CD4-positive, alpha-beta T cell (primary cell): ENCODE measurements at regions not wholly inside any gene's neighbourhood (a gene's known extent, or its start where the extent isn't known, plus 50 kb on each side); places are given as distances from the start of the nearest gene placed in this dataset.
A peak's percentile ranks its signal among the peaks of the same experiment; 100 is the strongest.

Experiments used
- ATAC-seq: fragments of 200-7000 bp; cut with Tn5 transposase; one replicate; pipeline ENCODE4 v1.10.0; 2022; ENCODE audit warnings: mild to moderate bottlenecking; ENCODE audit not compliant: poor library complexity
- CTCF ChIA-PET: fragments of 350-600 bp; sonication (Branson Sonifier 250); formaldehyde crosslinking; loops from one replicate; lab custom pipeline; 2021; ENCODE audit warnings: antibody characterized with exemption, inconsistent platforms; lab: Charles Lee
- POLR2A ChIA-PET: fragments of 350-600 bp; sonication (Branson Sonifier 250); formaldehyde crosslinking; loops from one replicate; lab custom pipeline; 2021; ENCODE audit warnings: antibody characterized with exemption, inconsistent platforms; lab: Charles Lee
- DNase-seq, 14 experiments: peaks; one replicate each; pipeline ENCODE4 v3.0.0-alpha.2; 2013 to 2020; ENCODE audit warnings: mixed read lengths in 2 of 14
- H3K27ac ChIP-seq, 2 donors: one replicate each; pipeline versions ENCODE4 v1.5.1 to v1.7.0; 2013; ENCODE audit warnings: low read length in 2 of 2, low read depth in 1 of 2, mild to moderate bottlenecking in 1 of 2
- H3K27me3 ChIP-seq, 2 experiments: 1 replicate in 1 of 2; 2 replicates in 1 of 2; pipeline versions ENCODE4 v1.6.1 to v1.7.0; 2013; ENCODE audit warnings: low read length in 2 of 2, control low read depth in 1 of 2, mild to moderate bottlenecking in 1 of 2, moderate library complexity in 1 of 2; ENCODE audit not compliant: insufficient read depth in 2 of 2, control insufficient read depth in 1 of 2
- H3K36me3 ChIP-seq: one replicate; pipeline ENCODE4 v1.6.1; 2013; ENCODE audit warnings: low read length, control low read depth; ENCODE audit not compliant: insufficient read depth
- H3K4me1 ChIP-seq: one replicate; pipeline ENCODE4 v1.6.1; 2013; ENCODE audit warnings: low read length, control low read depth; ENCODE audit not compliant: insufficient read depth
- H3K4me3 ChIP-seq: one replicate; pipeline ENCODE4 v1.5.1; 2013; ENCODE audit warnings: mild to moderate bottlenecking, low read length, moderate library complexity
- H3K9me3 ChIP-seq, 2 experiments: 1 replicate in 1 of 2; 2 replicates in 1 of 2; pipeline versions ENCODE4 v1.6.1 to v1.7.0; 2013; ENCODE audit warnings: low read length in 2 of 2, mild to moderate bottlenecking in 2 of 2, control low read depth in 1 of 2, moderate library complexity in 1 of 2; ENCODE audit not compliant: control insufficient read depth in 1 of 2, insufficient read depth in 1 of 2
- H3K27ac Mint-ChIP-seq: one replicate; pipeline ENCODE4 v1.8.0; 2020; ENCODE audit warnings: mixed read lengths
- H3K27me3 Mint-ChIP-seq: one replicate; pipeline ENCODE4 v1.8.0; 2021; ENCODE audit warnings: mixed read lengths
- H3K36me3 Mint-ChIP-seq: one replicate; pipeline ENCODE4 v1.8.0; 2021; ENCODE audit warnings: low read depth, mixed read lengths
- H3K4me1 Mint-ChIP-seq: one replicate; pipeline ENCODE4 v1.8.0; 2021; ENCODE audit warnings: low read depth, mixed read lengths
- H3K4me3 Mint-ChIP-seq: one replicate; pipeline ENCODE4 v1.8.0; 2020; ENCODE audit warnings: mild to moderate bottlenecking, mixed read lengths
- H3K9me3 Mint-ChIP-seq: one replicate; pipeline ENCODE4 v1.8.0; 2020; ENCODE audit warnings: mixed read lengths
- intact Hi-C, 2 experiments: fragments of 100-400 bp; cut with DNase I in 1 of 2; cut with micrococcal nuclease in 1 of 2; formaldehyde crosslinking; loops; one replicate each; pipeline versions ENCODE4 v1.15.1 to v1.9.0; 2023 to 2025; cut with DNase I, micrococcal nuclease
- TF ChIP-seq, protein P1 (sequence below): fragments of 200-600 bp; IDR thresholded peaks from one replicate; pipeline ENCODE4 v1.8.0; 2022; ENCODE audit warnings: antibody characterized with exemption, mild to moderate bottlenecking

- Histone ChIP-seq H3K4me1 (no peaks in the 10 kb centered on the region), H3K27ac (no peak overlapping the region), H3K4me3 (no peak overlapping the region), H3K27me3 (no peaks in the 10 kb centered on the region), H3K9me3 (no peaks in the 10 kb centered on the region), H3K36me3 (no peaks in the 10 kb centered on the region)
- POLR2A ChIA-PET = no interaction called here
- TF ChIP-seq, protein P1, sequence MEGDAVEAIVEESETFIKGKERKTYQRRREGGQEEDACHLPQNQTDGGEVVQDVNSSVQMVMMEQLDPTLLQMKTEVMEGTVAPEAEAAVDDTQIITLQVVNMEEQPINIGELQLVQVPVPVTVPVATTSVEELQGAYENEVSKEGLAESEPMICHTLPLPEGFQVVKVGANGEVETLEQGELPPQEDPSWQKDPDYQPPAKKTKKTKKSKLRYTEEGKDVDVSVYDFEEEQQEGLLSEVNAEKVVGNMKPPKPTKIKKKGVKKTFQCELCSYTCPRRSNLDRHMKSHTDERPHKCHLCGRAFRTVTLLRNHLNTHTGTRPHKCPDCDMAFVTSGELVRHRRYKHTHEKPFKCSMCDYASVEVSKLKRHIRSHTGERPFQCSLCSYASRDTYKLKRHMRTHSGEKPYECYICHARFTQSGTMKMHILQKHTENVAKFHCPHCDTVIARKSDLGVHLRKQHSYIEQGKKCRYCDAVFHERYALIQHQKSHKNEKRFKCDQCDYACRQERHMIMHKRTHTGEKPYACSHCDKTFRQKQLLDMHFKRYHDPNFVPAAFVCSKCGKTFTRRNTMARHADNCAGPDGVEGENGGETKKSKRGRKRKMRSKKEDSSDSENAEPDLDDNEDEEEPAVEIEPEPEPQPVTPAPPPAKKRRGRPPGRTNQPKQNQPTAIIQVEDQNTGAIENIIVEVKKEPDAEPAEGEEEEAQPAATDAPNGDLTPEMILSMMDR = no peak
- Mint-ChIP-seq H3K9me3 (no peaks in the 10 kb centered on the region), H3K4me1 (no peaks in the 10 kb centered on the region), H3K4me3 (no peak overlapping the region), H3K27ac (no peak overlapping the region), H3K36me3 (no peaks in the 10 kb centered on the region), H3K27me3 (no peaks in the 10 kb centered on the region)
- no peak for DNase-seq
- ATAC-seq = no peak
- CTCF ChIA-PET = no interaction called here
- intact Hi-C loops = no loop called here
These were observed 290.5 kb upstream of the ZSWIM2 start for GRCh38 chr2:187139469-187139868.

- ATAC-seq (no peak), DNase-seq (peak in 2 of 14 experiments; percentile 1 to 11)
- Mint-ChIP-seq H3K4me1 (no peaks in the 10 kb centered on the region), H3K27me3 (no peaks in the 10 kb centered on the region), H3K9me3 (no peaks in the 10 kb centered on the region), H3K36me3 (no peaks in the 10 kb centered on the region), H3K27ac (no peak overlapping the region), H3K4me3 (no peak overlapping the region)
- intact Hi-C loops = no loop called here
- Histone ChIP-seq H3K4me1 (no peaks in the 10 kb centered on the region), H3K27me3 (no peaks in the 10 kb centered on the region), H3K9me3 (no peaks in the 10 kb centered on the region), H3K4me3 (no peak overlapping the region), H3K27ac (no peak overlapping the region), H3K36me3 (no peaks in the 10 kb centered on the region)
- CTCF ChIA-PET = interaction anchor here (0.6 kb wide), 2 partner anchors 9 to 15 kb away, joined by 3 read pairs; no protein-coding TSS in a partner anchor
- TF ChIP-seq, protein P1 = no peak
- POLR2A ChIA-PET = no interaction called here
These were observed 289.3 kb upstream of the ZSWIM2 start for GRCh38 chr2:187138265-187138664.

- Histone ChIP-seq H3K4me1 (no peaks in the 10 kb centered on the region), H3K36me3 (no peaks in the 10 kb centered on the region), H3K27ac (no peak overlapping the region), H3K4me3 (no peak overlapping the region), H3K27me3 (no peaks in the 10 kb centered on the region), H3K9me3 (no peaks in the 10 kb centered on the region)
- CTCF ChIA-PET = no interaction called here
- Mint-ChIP-seq H3K27ac (no peak overlapping the region), H3K4me1 (no peaks in the 10 kb centered on the region), H3K4me3 (no peak overlapping the region), H3K36me3 (no peaks in the 10 kb centered on the region), H3K9me3 (no peaks in the 10 kb centered on the region), H3K27me3 (no peaks in the 10 kb centered on the region)
- TF ChIP-seq, protein P1 = no peak
- POLR2A ChIA-PET = no interaction called here
- ATAC-seq (no peak), DNase-seq (no peak)
- intact Hi-C loops = no loop called here
These were observed 287.7 kb upstream of the ZSWIM2 start for GRCh38 chr2:187136646-187137045.
